ENCODE measurements at regions not wholly inside any gene's neighbourhood (a gene's known extent, or its start where the extent isn't known, plus 50 kb on each side); places are given as distances from the start of the nearest gene placed in this dataset.

GRCh38 chr12:113612793-113613192, 141.1 kb upstream of the LHX5 start:
- no peak overlapping the region for H3K27ac ChIP-seq (ENCODE audit: low read length)
- no peaks in the 10 kb centered on the region for H3K4me1 ChIP-seq (ENCODE audit: control insufficient read depth, insufficient read depth, low read length)

DNA sequence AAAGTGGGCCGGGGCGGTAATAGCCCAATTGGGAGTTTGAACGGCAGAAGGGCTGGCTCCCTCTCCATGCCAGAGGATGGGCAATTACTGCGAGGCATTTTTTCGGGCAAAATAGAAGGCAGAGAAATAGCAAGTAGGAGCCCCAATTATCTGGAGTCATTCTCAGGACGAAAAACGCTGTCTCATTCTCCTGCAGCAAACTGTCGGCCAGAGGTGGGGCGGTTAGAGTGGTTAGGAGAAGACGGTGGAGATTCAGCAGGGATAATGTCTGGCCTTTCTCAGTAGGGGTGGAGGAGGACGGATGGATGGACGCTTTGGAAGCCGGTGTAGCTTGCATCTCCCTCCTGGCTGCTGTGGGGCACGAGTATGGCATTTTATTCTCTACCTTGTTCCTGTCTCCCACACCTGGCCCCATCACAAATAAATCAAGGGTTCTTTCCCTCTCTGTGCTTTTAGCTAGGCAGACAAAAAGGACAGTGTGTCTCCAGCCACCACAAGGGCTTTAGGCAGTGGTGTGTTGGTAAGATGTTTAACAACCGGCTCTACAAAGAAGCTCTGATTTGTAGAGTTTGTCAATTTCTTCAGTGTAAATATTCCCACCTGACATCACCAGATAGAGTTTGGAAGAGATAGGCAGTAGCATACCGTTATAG, 140.5 kb upstream of the LHX5 start:
- DNase-seq (no peak), ATAC-seq (no peak)
- H3K27ac ChIP-seq (ENCODE audit: low read length), result no peak overlapping the region
- no peaks in the 10 kb centered on the region for H3K4me1 ChIP-seq (ENCODE audit: control insufficient read depth, insufficient read depth, low read length)
- peaks cover 2% of the 10 kb centered on the region for H3K9me3 ChIP-seq (ENCODE audit: control insufficient read depth, low read length)
- H3K27me3 ChIP-seq (ENCODE audit: control insufficient read depth, insufficient read depth), result peaks cover 5% of the 10 kb centered on the region
- 31% methylated on average over 16 of the region's 16 CpGs for WGBS
- intact Hi-C loops (cut with DNase I), result no loop called here
- H3K4me3 ChIP-seq (ENCODE audit: low read length), result no peak overlapping the region

More at GRCh38 chr12:113612793-113613192, 141.1 kb upstream of the LHX5 start:
- H3K4me3 ChIP-seq (ENCODE audit: low read length), result no peak overlapping the region
- peaks cover 5% of the 10 kb centered on the region for H3K27me3 ChIP-seq (ENCODE audit: control insufficient read depth, insufficient read depth)
- DNase-seq (no peak), ATAC-seq (no peak)
- intact Hi-C loops (cut with DNase I), result no loop called here
- peaks cover 2% of the 10 kb centered on the region for H3K9me3 ChIP-seq (ENCODE audit: control insufficient read depth, low read length)
- WGBS, result 51% methylated on average over 3 of the region's 3 CpGs

DNA sequence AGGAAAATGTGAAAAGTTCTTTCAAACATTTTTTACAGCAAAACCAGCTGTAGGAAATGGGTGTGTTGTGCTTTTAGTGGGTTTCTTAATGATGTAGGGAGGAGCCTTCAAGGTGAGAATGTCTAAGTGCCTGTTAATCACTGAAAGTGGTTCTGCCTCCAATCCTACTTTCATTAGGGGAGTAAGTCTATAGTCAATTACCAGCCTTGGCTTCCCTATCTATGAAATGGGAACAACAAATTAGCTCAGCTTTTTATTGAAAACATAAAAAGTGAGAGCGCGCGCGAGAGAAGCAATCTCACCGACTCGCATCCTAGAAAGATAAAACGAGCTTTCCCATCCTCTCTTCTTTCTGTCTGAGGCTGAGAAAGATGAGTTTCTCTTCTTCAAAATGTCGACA, 140.0 kb upstream of the LHX5 start:
- Histone ChIP-seq H3K27ac (ENCODE audit: low read length) (no peak overlapping the region), H3K27me3 (ENCODE audit: control insufficient read depth, insufficient read depth) (peaks cover 5% of the 10 kb centered on the region), H3K4me3 (ENCODE audit: low read length) (no peak overlapping the region), H3K9me3 (ENCODE audit: control insufficient read depth, low read length) (peaks cover 2% of the 10 kb centered on the region), H3K4me1 (ENCODE audit: control insufficient read depth, insufficient read depth, low read length) (no peaks in the 10 kb centered on the region)
- 57% methylated on average over 8 of the region's 8 CpGs for WGBS
- intact Hi-C loops (cut with DNase I), result no loop called here
- ATAC-seq (no peak), DNase-seq (no peak)

GRCh38 chr12:113610698-113611097, 139.0 kb upstream of the LHX5 start:
- 1% methylated on average over 13 of the region's 13 CpGs for WGBS
- ATAC-seq (no peak), DNase-seq (no peak)
- Histone ChIP-seq H3K27me3 (ENCODE audit: control insufficient read depth, insufficient read depth) (peaks cover 5% of the 10 kb centered on the region), H3K4me1 (ENCODE audit: control insufficient read depth, insufficient read depth, low read length) (no peaks in the 10 kb centered on the region), H3K4me3 (ENCODE audit: low read length) (no peak overlapping the region), H3K27ac (ENCODE audit: low read length) (no peak overlapping the region), H3K9me3 (ENCODE audit: control insufficient read depth, low read length) (peaks cover 2% of the 10 kb centered on the region)
- intact Hi-C loops (cut with DNase I), result no loop called here

DNA sequence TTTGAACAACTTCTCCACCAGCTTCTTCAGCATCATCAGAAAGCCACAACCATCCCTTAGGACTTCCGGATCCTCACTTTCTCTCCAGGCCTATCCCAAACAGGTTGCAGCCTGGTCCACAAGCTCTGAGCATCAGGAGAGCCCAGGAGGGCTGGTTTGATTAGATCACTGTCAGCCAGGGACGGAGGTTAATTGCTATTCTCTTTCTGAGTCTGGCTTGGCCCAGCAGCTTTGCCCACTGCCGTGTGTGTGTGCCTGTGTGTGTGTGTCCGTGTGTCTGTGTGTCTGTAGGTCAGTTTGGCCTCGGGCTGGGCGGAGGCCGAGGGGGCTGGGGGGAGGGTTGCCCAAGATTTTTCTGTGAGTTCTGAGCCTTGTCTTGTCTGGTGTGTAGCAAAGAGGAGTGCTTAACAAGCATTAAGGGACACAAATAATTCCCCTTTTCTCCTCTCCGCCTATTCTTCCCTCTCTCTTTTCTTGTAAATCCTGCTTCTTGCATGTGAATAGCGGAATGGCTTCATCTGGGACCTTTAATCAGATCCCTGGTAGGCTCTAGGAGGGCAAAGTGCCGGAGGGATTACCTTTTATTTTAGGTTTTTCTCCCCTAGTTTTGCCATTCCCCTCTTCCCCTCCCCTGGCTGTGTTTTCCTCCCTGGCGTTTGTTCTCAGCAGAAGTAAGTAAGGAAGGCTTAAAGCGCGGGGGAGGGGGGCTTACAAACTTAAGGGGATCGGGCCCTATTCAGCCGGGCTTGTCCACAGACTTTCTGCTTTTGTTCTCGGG, 138.2 kb upstream of the LHX5 start:
- Histone ChIP-seq H3K9me3 (ENCODE audit: control insufficient read depth, low read length) (peaks cover 2% of the 10 kb centered on the region), H3K4me3 (ENCODE audit: low read length) (no peak overlapping the region), H3K27me3 (ENCODE audit: control insufficient read depth, insufficient read depth) (peaks cover 5% of the 10 kb centered on the region), H3K4me1 (ENCODE audit: control insufficient read depth, insufficient read depth, low read length) (no peaks in the 10 kb centered on the region), H3K27ac (ENCODE audit: low read length) (no peak overlapping the region)
- no peak for DNase-seq
- ATAC-seq, result no peak
- 12% methylated on average over 16 of the region's 16 CpGs for WGBS
- intact Hi-C loops (cut with DNase I), result no loop called here

DNA sequence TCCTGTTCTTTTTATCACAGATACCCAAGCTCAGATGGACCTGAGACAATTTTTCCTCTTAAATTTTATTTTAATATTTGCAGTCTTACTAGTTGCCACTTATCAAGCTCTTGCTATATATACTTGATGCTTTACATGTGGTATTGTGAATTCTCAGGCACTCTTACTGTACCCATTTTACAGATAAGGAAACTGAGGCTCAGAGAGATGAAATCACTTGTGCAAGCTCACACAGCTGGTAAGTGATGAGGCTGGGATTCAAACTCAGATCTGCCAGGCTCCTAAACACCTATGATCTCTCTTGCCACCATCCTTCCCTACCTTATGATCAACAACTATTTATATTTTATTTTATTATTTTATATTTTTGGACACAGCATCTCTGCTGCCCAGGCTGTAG, 133.0 kb upstream of the LHX5 start:
- ATAC-seq (no peak), DNase-seq (no peak)
- no peak overlapping the region for H3K4me3 ChIP-seq (ENCODE audit: low read length)
- peaks cover 2% of the 10 kb centered on the region for H3K27me3 ChIP-seq (ENCODE audit: control insufficient read depth, insufficient read depth)
- no peaks in the 10 kb centered on the region for H3K9me3 ChIP-seq (ENCODE audit: control insufficient read depth, low read length)
- intact Hi-C loops (cut with DNase I), result no loop called here
- no peak overlapping the region for H3K27ac ChIP-seq (ENCODE audit: low read length)
- H3K4me1 ChIP-seq (ENCODE audit: control insufficient read depth, insufficient read depth, low read length), result no peaks in the 10 kb centered on the region

GRCh38 chr12:113601656-113602263, 130.1 kb upstream of the LHX5 start:
- WGBS, result 43% methylated on average over 3 of the region's 3 CpGs
- no peaks in the 10 kb centered on the region for H3K27me3 ChIP-seq (ENCODE audit: control insufficient read depth, insufficient read depth)

GRCh38 chr12:113598815-113599406, 127.2 kb upstream of the LHX5 start:
- no peak overlapping the region for H3K27ac ChIP-seq (ENCODE audit: low read length)
- ATAC-seq (no peak), DNase-seq (no peak)
- H3K4me1 ChIP-seq (ENCODE audit: control insufficient read depth, insufficient read depth, low read length), result no peaks in the 10 kb centered on the region
- intact Hi-C loops (cut with DNase I), result no loop called here
- H3K27me3 ChIP-seq (ENCODE audit: control insufficient read depth, insufficient read depth), result no peaks in the 10 kb centered on the region
- H3K4me3 ChIP-seq (ENCODE audit: low read length), result no peak overlapping the region
- no peaks in the 10 kb centered on the region for H3K9me3 ChIP-seq (ENCODE audit: control insufficient read depth, low read length)
- 52% methylated on average over 11 of the region's 11 CpGs for WGBS

More at GRCh38 chr12:113601656-113602263, 130.1 kb upstream of the LHX5 start:
- intact Hi-C loops (cut with DNase I), result no loop called here
- ATAC-seq (no peak), DNase-seq (no peak)
- Histone ChIP-seq H3K9me3 (ENCODE audit: control insufficient read depth, low read length) (no peaks in the 10 kb centered on the region), H3K4me1 (ENCODE audit: control insufficient read depth, insufficient read depth, low read length) (no peaks in the 10 kb centered on the region), H3K4me3 (ENCODE audit: low read length) (no peak overlapping the region), H3K27ac (ENCODE audit: low read length) (no peak overlapping the region)

DNA sequence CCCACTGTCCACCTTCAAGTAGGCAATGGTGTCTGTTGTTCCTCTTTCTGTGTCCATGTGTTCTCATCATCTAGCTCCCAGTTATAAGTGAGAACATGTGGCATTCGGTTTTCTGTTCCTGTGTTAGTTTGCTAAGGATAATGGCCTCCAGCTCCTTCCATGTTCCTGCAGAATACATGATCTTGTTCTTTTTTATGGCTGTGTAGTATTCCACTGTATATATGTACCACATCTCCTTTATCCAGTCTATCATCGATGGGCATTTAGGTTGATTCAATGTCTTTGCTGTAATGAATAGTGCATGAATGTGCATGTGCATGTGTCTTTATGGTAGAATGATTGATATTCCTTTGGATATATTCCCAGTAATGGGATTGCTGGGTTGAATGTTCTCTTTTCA, 123.3 kb upstream of the LHX5 start:
- 68% methylated on average over 2 of the region's 2 CpGs for WGBS
- DNase-seq, result no peak
- H3K4me3 ChIP-seq (ENCODE audit: low read length), result no peak overlapping the region
- no peak for ATAC-seq
- no peaks in the 10 kb centered on the region for H3K4me1 ChIP-seq (ENCODE audit: control insufficient read depth, insufficient read depth, low read length)
- H3K27ac ChIP-seq (ENCODE audit: low read length), result no peak overlapping the region
- no peaks in the 10 kb centered on the region for H3K27me3 ChIP-seq (ENCODE audit: control insufficient read depth, insufficient read depth)
- no peaks in the 10 kb centered on the region for H3K9me3 ChIP-seq (ENCODE audit: control insufficient read depth, low read length)
- intact Hi-C loops (cut with DNase I), result no loop called here

DNA sequence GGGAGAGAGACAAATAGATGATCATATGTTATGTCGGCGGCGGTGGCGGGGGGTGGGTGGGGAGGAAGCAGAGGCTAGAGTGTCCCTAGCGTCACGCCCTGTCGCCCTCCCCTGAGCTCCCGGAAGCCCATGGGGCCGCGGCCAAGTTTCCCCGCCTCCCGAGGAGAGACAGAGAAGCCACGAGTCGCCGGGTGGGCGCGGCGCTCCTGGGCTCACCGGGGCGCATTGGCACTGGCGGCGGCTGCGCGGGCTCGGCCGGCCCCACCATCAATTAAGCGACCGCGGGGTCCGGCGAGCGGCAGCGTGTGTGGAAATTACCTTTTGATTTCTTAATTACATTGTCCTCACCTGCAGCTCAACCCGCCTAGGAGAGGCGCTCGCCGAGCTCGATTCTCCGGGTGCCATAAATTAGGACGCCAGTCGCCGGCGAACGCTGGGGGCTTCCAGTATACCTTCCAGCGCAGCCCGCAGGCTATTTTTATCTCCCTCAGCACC, 119.9 kb upstream of the LHX5 start:
- DNase-seq, result peak in 1 of 3 donors; percentile 55
- ATAC-seq, result peak in 1 of 2 donors; percentile 42
- H3K4me3 ChIP-seq (ENCODE audit: low read length), result no peak overlapping the region
- H3K27ac ChIP-seq (ENCODE audit: low read length), result no peak overlapping the region
- H3K4me1 ChIP-seq (ENCODE audit: control insufficient read depth, insufficient read depth, low read length), result no peaks in the 10 kb centered on the region
- no peaks in the 10 kb centered on the region for H3K9me3 ChIP-seq (ENCODE audit: control insufficient read depth, low read length)
- 2% methylated on average over 46 of the region's 46 CpGs for WGBS
- no peaks in the 10 kb centered on the region for H3K27me3 ChIP-seq (ENCODE audit: control insufficient read depth, insufficient read depth)
- intact Hi-C loops (cut with DNase I), result no loop called here

- no peak for ATAC-seq
- peaks cover 1% of the 10 kb centered on the region for H3K4me1 ChIP-seq (ENCODE audit: control insufficient read depth, insufficient read depth, low read length)
- H3K27me3 ChIP-seq (ENCODE audit: control insufficient read depth, insufficient read depth), result no peaks in the 10 kb centered on the region
- no peak overlapping the region for H3K4me3 ChIP-seq (ENCODE audit: low read length)
- intact Hi-C loops (cut with DNase I), result no loop called here
- H3K27ac ChIP-seq (ENCODE audit: low read length), result no peak overlapping the region
- 73% methylated on average over 1 of the region's 1 CpG for WGBS
- H3K9me3 ChIP-seq (ENCODE audit: control insufficient read depth, low read length), result no peaks in the 10 kb centered on the region
- no peak for DNase-seq
Measured at GRCh38 chr12:113589437-113589836, 117.8 kb upstream of the LHX5 start.
